ENCODE measurements at regions not wholly inside any gene's neighbourhood (a gene's known extent, or its start where the extent isn't known, plus 50 kb on each side); places are given as distances from the start of the nearest gene placed in this dataset.
"Not testable (repeated sequence)": the region's sequence is repeated elsewhere in the genome, so short reads cannot be mapped to it uniquely, and the experiment has no call there.

DNA sequence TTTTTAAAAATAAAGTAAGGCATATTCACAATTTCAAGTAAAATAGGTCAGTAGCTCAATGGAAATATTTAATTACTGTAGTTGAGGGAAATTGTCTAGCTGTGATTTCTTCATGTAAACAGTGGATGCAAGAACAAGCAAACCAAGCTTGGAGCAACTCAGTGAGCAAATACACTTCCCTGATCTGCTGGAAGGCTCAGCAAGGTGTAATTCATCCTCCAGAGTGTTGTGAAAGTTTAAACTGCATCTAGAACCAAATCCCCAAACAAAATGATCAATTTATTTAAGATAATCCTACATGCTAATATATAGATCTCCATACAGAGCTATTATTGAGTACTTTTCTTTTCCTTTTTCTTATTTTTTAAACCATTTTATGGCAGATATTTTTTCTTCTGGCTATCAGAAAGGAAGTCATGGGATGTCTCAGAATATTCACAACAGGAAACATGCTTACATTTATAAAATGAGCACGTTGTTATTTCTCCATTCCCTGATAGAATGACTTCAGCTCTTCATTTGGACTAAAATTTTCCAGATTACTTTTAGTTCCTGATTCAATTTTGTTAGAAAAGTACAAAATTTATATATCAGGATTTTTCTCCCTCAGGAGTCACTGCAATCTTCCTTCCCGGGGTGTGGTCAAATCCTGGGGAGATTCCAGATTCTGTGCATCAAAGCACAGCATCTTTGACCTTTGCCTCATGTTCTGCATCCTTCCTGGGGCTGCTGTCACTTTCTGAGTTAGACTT lies 219.2 kb upstream of the ELL2 start:
- ChIA-PET POLR2A (no interaction called here), CTCF (interaction anchor here (1.1 to 2.6 kb wide), 4 partner anchors 11 to 53 kb away, joined by 3 to 9 read pairs (median 7); no protein-coding TSS in a partner anchor)
- DNase-seq (ENCODE audit: extremely low spot score), result no peak
- TF ChIP-seq CTCF (IDR thresholded peaks at IDR 0.05; ENCODE audit: control extremely low read depth, extremely low read depth, low read depth, missing control alignments), result no peak

GRCh38 chr5:96177303-96177869 lies 215.7 kb upstream of the ELL2 start:
- no peak for TF ChIP-seq CTCF (IDR thresholded peaks at IDR 0.05; ENCODE audit: control extremely low read depth, extremely low read depth, low read depth, missing control alignments)

DNA sequence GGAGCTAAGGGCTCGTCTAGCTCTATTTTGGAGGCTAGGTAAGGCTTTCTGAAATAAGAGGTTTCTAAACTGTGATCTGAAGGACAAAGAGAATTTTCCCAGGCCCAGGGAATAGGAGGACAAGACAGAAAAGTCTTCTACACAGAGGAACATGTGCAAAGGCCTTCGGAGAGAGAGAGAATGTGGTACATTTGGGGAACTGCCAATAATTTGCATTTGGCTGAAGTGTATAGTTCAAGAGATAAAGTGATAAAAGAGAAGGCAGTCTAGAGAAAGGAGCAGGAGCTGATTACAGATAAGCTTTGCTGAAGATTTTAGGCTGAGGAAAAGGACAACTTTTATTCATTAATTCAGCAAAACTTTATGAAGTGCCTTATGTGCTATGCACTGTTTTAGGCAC lies 214.4 kb upstream of the ELL2 start:
- CTCF ChIA-PET, result interaction anchor here (1.0 kb wide), 1 partner anchor 14 kb away, joined by 3 read pairs; no protein-coding TSS in a partner anchor
- no peak for DNase-seq (ENCODE audit: extremely low spot score)
- POLR2A ChIA-PET, result no interaction called here
- no peak for TF ChIP-seq CTCF (IDR thresholded peaks at IDR 0.05; ENCODE audit: control extremely low read depth, extremely low read depth, low read depth, missing control alignments)

More at GRCh38 chr5:96177303-96177869, 215.7 kb upstream of the ELL2 start:
- POLR2A ChIA-PET, result no interaction called here
- DNase-seq (ENCODE audit: extremely low spot score), result peak; percentile 42
- CTCF ChIA-PET, result interaction anchor here (1.3 kb wide), 1 partner anchor 9 kb away, joined by 5 read pairs; no protein-coding TSS in a partner anchor

DNA sequence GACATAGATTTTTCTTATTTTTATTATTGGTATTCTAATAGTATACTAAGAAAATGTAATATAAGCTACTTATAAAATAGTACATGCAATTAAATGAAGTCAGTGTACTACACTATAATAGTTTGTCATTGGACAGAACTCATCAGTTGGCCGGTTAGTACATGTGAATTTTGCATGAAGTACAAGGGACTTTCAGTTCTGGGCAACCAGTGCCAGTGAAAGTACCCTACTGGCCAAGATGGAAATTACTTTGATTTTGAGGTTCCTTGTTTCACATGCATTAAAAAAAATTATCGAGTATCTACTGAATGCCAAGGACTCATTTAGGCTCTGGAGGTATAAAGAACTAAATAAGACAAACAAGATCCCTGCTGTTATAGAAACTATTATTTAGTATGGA lies 213.4 kb upstream of the ELL2 start:
- ChIA-PET POLR2A (no interaction called here), CTCF (interaction anchor here (1.1 to 1.2 kb wide), 2 partner anchors 19 to 200 kb away, joined by 3 read pairs; no protein-coding TSS in a partner anchor)
- no peak for DNase-seq (ENCODE audit: extremely low spot score)
- TF ChIP-seq CTCF (IDR thresholded peaks at IDR 0.05; ENCODE audit: control extremely low read depth, extremely low read depth, low read depth, missing control alignments), result peak; percentile 2

DNA sequence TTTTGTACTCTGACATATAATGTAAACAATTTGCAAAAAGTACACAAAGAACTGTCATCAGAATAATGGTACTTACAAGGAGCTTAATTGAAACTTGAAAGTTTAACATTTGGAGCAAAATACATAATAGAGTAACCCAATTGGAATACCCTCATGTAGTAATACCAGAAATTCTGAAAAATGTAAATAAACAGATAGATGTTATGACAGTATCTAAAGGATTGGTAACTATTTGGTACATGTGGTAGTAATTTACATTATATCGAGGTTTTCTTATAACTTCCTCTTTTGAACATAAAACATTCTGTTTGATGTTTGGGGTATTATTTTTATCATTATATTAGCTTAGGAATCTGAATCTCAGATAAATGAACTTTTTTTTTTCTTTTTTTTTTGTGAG lies 211.7 kb upstream of the ELL2 start:
- no peak for DNase-seq (ENCODE audit: extremely low spot score)
- CTCF ChIA-PET, result interaction anchor here (1.3 kb wide), 1 partner anchor 58 kb away, joined by 3 read pairs; no protein-coding TSS in a partner anchor
- POLR2A ChIA-PET, result no interaction called here
- no peak for TF ChIP-seq CTCF (IDR thresholded peaks at IDR 0.05; ENCODE audit: control extremely low read depth, extremely low read depth, low read depth, missing control alignments)

- CTCF ChIA-PET, result no interaction called here
- POLR2A ChIA-PET, result no interaction called here
- no peak for TF ChIP-seq CTCF (IDR thresholded peaks at IDR 0.05; ENCODE audit: control extremely low read depth, extremely low read depth, low read depth, missing control alignments)
- DNase-seq (ENCODE audit: extremely low spot score), result no peak
Measured at GRCh38 chr5:96172436-96172835, 210.8 kb upstream of the ELL2 start.

DNA sequence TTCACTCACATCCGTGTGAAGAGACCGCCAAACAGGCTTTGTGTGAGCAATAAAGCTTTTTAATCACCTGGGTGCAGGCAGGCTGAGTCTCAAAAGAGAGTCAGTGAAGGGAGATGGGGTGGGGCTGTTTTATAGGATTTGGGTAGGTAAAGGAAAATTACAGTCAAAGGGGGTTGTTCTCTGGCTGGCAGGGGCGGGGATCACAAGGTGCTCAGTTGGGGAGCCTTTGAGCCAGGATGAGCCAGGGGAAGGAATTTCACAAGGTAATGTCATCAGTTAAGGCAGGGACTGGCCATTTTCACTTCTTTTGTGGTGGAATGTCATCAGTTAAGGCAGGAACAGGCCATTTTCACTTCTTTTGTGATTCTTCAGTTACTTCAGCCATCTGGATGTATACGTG lies 210.3 kb upstream of the ELL2 start:
- DNase-seq (ENCODE audit: extremely low spot score); CTCF ChIA-PET; POLR2A ChIA-PET: not testable (repeated sequence)

GRCh38 chr5:96170481-96171125 lies 209.0 kb upstream of the ELL2 start:
- POLR2A ChIA-PET; DNase-seq (ENCODE audit: extremely low spot score): not testable (repeated sequence)
- CTCF ChIA-PET, result interaction anchor here (1.3 kb wide), 1 partner anchor 21 kb away, joined by 3 read pairs; no protein-coding TSS in a partner anchor

- DNase-seq (ENCODE audit: extremely low spot score); POLR2A ChIA-PET; CTCF ChIA-PET: not testable (repeated sequence)
Measured at GRCh38 chr5:96168833-96169232, 207.2 kb upstream of the ELL2 start.
